Astrocyte (in vitro differentiated cells and primary cell): ENCODE measurements at regions not wholly inside any gene's neighbourhood (a gene's known extent, or its start where the extent isn't known, plus 50 kb on each side); places are given as distances from the start of the nearest gene placed in this dataset.

Source experiments
- DNase-seq: peaks from one replicate; pipeline ENCODE4 v3.0.0-alpha.2; 2010; ENCODE audit warnings: low read depth
- FAIRE-seq: peaks from 2 replicates; lab custom pipeline; 2011; peaks lifted over from hg19 to GRCh38; lab: Jason Lieb, UNC
- H2AFZ ChIP-seq: 2 replicates; pipeline ENCODE4 v1.6.0; 2012; ENCODE audit warnings: low read depth, low read length, inconsistent platforms
- H3K27ac ChIP-seq: 2 replicates; pipeline ENCODE4 v1.5.1; 2011; ENCODE audit warnings: low read depth, low read length, inconsistent platforms
- H3K27me3 ChIP-seq: 2 replicates; pipeline ENCODE4 v1.6.0; 2011; ENCODE audit warnings: low read length, inconsistent platforms; ENCODE audit not compliant: insufficient read depth
- H3K36me3 ChIP-seq: 2 replicates; pipeline ENCODE4 v1.5.1; 2011; ENCODE audit warnings: low read length, inconsistent platforms; ENCODE audit not compliant: insufficient read depth
- H3K4me1 ChIP-seq: 2 replicates; pipeline ENCODE4 v1.5.1; 2011; ENCODE audit warnings: low read length, inconsistent platforms; ENCODE audit not compliant: insufficient read depth
- H3K4me2 ChIP-seq: 2 replicates; pipeline ENCODE4 v1.6.0; 2012; ENCODE audit warnings: low read length, inconsistent platforms
- H3K4me3 ChIP-seq: 2 replicates; pipeline ENCODE4 v1.5.1; 2011; ENCODE audit warnings: low read depth, mild to moderate bottlenecking, low read length, inconsistent platforms; ENCODE audit not compliant: insufficient read depth
- H3K79me2 ChIP-seq: 2 replicates; pipeline ENCODE4 v1.6.0; 2012; ENCODE audit warnings: mild to moderate bottlenecking, low read length, inconsistent platforms; ENCODE audit not compliant: insufficient read depth
- H3K9ac ChIP-seq: 2 replicates; pipeline ENCODE4 v1.6.0; 2012; ENCODE audit warnings: mild to moderate bottlenecking, low read length, inconsistent platforms
- H3K9me3 ChIP-seq: 2 replicates; pipeline ENCODE4 v1.5.1; 2012; ENCODE audit warnings: low read depth, mild to moderate bottlenecking, low read length, inconsistent platforms; ENCODE audit not compliant: insufficient read depth
- H4K20me1 ChIP-seq: 2 replicates; pipeline ENCODE4 v1.6.0; 2012; ENCODE audit warnings: low read length, inconsistent platforms; ENCODE audit not compliant: insufficient read depth
- H3K27ac Mint-ChIP-seq: one replicate; pipeline ENCODE4 v1.8.0; 2021; ENCODE audit warnings: mild to moderate bottlenecking, mixed read lengths; ENCODE audit not compliant: unreplicated experiment
- H3K27me3 Mint-ChIP-seq: one replicate; pipeline ENCODE4 v1.8.0; 2021; ENCODE audit warnings: low read depth, mixed read lengths; ENCODE audit not compliant: unreplicated experiment
- H3K36me3 Mint-ChIP-seq: one replicate; pipeline ENCODE4 v1.8.0; 2021; ENCODE audit warnings: low read depth, mixed read lengths; ENCODE audit not compliant: unreplicated experiment
- H3K4me1 Mint-ChIP-seq: one replicate; pipeline ENCODE4 v1.8.0; 2021; ENCODE audit warnings: low read depth, mixed read lengths; ENCODE audit not compliant: unreplicated experiment
- H3K4me3 Mint-ChIP-seq: one replicate; pipeline ENCODE4 v1.8.0; 2021; ENCODE audit warnings: mild to moderate bottlenecking, moderate library complexity, mixed read lengths; ENCODE audit not compliant: unreplicated experiment
- H3K9me3 Mint-ChIP-seq: one replicate; pipeline ENCODE4 v1.8.0; 2021; ENCODE audit warnings: mild to moderate bottlenecking, mixed read lengths; ENCODE audit not compliant: unreplicated experiment
- CTCF ChIP-seq: IDR thresholded peaks from 2 replicates; pipeline ENCODE4 v1.5.1; 2011; ENCODE audit warnings: low read depth, mild to moderate bottlenecking, inconsistent platforms, low read length, moderate library complexity; ENCODE audit not compliant: insufficient read depth
- EZH2 ChIP-seq: IDR thresholded peaks from 2 replicates; pipeline ENCODE4 v1.6.1; 2012; ENCODE audit warnings: mild to moderate bottlenecking, low read length, inconsistent platforms; ENCODE audit not compliant: insufficient read depth

- no peaks in the 10 kb centered on the region for H3K36me3 ChIP-seq
- no peak overlapping the region for H3K27ac ChIP-seq
- H3K27me3 ChIP-seq, result no peaks in the 10 kb centered on the region
- Mint-ChIP-seq H3K4me3 (no peak overlapping the region), H3K27ac (no peak overlapping the region), H3K36me3 (no peaks in the 10 kb centered on the region), H3K9me3 (no peaks in the 10 kb centered on the region), H3K4me1 (peaks cover 1% of the 10 kb centered on the region), H3K27me3 (no peaks in the 10 kb centered on the region)
- no peaks in the 10 kb centered on the region for H3K79me2 ChIP-seq
- no peaks in the 10 kb centered on the region for H4K20me1 ChIP-seq
- TF ChIP-seq CTCF (no peak), EZH2 (no peak)
- FAIRE-seq, result no peak
- H3K9me3 ChIP-seq, result no peaks in the 10 kb centered on the region
- H2AFZ ChIP-seq, result no peak overlapping the region
- H3K4me1 ChIP-seq, result peaks cover 5% of the 10 kb centered on the region
- H3K4me2 ChIP-seq, result peak overlapping the region; percentile 10
- peak; percentile 63 for DNase-seq
- no peak overlapping the region for H3K4me3 ChIP-seq
- H3K9ac ChIP-seq, result no peak overlapping the region
Measured at GRCh38 chr13:82713687-82714405, 1168.4 kb downstream of the SLITRK1 start.

GRCh38 chr13:82702513-82702912 is 1179.8 kb downstream of the SLITRK1 start:
- Histone ChIP-seq H3K27ac (no peak overlapping the region), H3K4me3 (no peak overlapping the region), H3K36me3 (no peaks in the 10 kb centered on the region), H3K27me3 (no peaks in the 10 kb centered on the region), H3K9ac (no peak overlapping the region), H3K79me2 (no peaks in the 10 kb centered on the region), H2AFZ (no peak overlapping the region), H4K20me1 (no peaks in the 10 kb centered on the region), H3K9me3 (no peaks in the 10 kb centered on the region), H3K4me1 (no peaks in the 10 kb centered on the region), H3K4me2 (no peak overlapping the region)
- Mint-ChIP-seq H3K4me3 (no peak overlapping the region), H3K4me1 (no peaks in the 10 kb centered on the region), H3K27ac (no peak overlapping the region), H3K9me3 (no peaks in the 10 kb centered on the region), H3K36me3 (no peaks in the 10 kb centered on the region), H3K27me3 (no peaks in the 10 kb centered on the region)
- TF ChIP-seq CTCF (no peak), EZH2 (no peak)
- FAIRE-seq (no peak), DNase-seq (no peak)

GRCh38 chr13:82701020-82701419 is 1181.3 kb downstream of the SLITRK1 start:
- DNase-seq (no peak), FAIRE-seq (no peak)
- no peak overlapping the region for H3K9ac ChIP-seq
- H4K20me1 ChIP-seq, result no peaks in the 10 kb centered on the region
- H3K27me3 Mint-ChIP-seq, result no peaks in the 10 kb centered on the region
- no peak overlapping the region for H3K4me3 Mint-ChIP-seq
- no peaks in the 10 kb centered on the region for H3K36me3 Mint-ChIP-seq
- no peaks in the 10 kb centered on the region for H3K27me3 ChIP-seq
- H3K27ac Mint-ChIP-seq, result no peak overlapping the region
- TF ChIP-seq CTCF, result no peak
- no peak for TF ChIP-seq EZH2
- H3K4me2 ChIP-seq, result no peak overlapping the region
- no peak overlapping the region for H3K27ac ChIP-seq
- no peaks in the 10 kb centered on the region for H3K9me3 ChIP-seq
- H3K4me3 ChIP-seq, result no peak overlapping the region
- no peaks in the 10 kb centered on the region for H3K79me2 ChIP-seq
- H3K4me1 ChIP-seq, result no peaks in the 10 kb centered on the region
- H2AFZ ChIP-seq, result no peak overlapping the region
- no peaks in the 10 kb centered on the region for H3K9me3 Mint-ChIP-seq
- H3K4me1 Mint-ChIP-seq, result no peaks in the 10 kb centered on the region
- H3K36me3 ChIP-seq, result no peaks in the 10 kb centered on the region
